NCI-H1436 (cell line): ENCODE measurements at regions not wholly inside any gene's neighbourhood (a gene's known extent, or its start where the extent isn't known, plus 50 kb on each side); places are given as distances from the start of the nearest gene placed in this dataset.
"Not testable (repeated sequence)": the region's sequence is repeated elsewhere in the genome, so short reads cannot be mapped to it uniquely, and the experiment has no call there.

Experiments used
- DNase-seq: peaks from one replicate; lab custom pipeline; 2025; lab: John Stamatoyannopoulos, UW

- no peak for DNase-seq
Observed at GRCh38 chr12:67456431-67456901, 187.3 kb downstream of the CAND1 start.

DNA sequence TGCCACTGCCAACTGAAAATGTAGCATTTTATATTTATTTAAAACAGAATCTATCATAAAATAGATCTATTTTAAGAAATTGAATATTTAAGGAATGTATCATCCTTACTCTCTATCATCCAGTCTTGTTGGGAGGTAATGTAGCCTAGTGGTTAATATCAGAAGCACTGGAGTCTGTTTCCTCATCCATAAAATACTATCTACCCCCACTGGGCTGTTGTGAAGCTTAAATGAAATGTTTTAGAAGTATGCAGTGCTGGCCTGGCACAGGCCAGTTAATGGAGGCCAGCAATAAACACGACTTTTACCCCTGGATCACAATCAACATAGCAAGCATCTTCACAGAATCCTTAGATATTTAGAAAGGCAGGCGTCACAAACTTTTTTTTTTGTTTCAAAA, 188.0 kb downstream of the CAND1 start:
- DNase-seq, result no peak

DNA sequence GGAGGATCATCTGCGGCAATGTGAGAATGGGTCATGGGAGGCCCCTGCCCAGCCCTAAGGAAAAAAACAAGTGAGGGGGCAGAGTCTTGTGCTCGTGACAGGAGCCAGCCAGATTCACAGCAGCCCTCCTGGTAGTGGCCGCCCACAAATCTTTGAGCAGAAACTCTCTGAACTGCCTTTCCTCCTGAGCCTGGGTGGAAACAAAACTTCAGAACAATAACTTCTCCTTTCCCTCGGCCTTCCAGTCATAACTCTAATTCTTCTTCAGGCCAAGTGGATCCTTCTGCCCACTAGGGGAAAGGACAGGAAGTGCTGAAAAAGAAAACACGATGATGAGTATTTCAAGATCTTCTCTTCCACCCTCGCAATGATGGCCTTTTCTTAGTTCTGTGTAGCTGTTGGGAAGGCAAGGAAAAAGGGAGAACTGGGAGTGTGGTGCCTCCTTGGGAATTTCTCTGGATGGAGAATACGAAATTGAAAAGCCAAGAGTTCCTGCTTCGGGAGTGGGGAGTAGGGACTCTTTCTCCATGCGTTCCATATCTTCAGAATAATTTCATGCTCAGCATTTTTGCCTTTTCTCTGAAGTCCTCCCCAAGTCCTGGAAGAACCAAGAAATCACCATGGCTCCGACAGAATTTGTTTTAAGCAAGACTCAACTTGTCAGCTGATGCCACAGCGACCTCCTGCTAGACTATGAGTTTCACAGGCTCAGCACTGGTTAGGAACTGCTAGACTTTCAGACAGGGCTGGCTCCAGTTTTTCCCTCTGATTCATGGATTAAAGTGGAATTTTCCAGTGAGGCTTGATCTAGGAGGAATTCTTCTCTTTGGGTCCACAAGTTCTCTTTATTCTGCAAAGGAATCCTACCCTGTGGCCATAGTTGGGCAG, 188.9 kb downstream of the CAND1 start:
- no peak for DNase-seq

- DNase-seq, result no peak
Observed at GRCh38 chr12:67459173-67459572, 189.4 kb upstream of the DYRK2 start.

- DNase-seq, result no peak
Observed at GRCh38 chr12:67459578-67459977, 189.0 kb upstream of the DYRK2 start.

- DNase-seq, result no peak
Observed at GRCh38 chr12:67460388-67460787, 188.2 kb upstream of the DYRK2 start.

GRCh38 chr12:67468549-67469245, 179.8 kb upstream of the DYRK2 start:
- no peak for DNase-seq

DNA sequence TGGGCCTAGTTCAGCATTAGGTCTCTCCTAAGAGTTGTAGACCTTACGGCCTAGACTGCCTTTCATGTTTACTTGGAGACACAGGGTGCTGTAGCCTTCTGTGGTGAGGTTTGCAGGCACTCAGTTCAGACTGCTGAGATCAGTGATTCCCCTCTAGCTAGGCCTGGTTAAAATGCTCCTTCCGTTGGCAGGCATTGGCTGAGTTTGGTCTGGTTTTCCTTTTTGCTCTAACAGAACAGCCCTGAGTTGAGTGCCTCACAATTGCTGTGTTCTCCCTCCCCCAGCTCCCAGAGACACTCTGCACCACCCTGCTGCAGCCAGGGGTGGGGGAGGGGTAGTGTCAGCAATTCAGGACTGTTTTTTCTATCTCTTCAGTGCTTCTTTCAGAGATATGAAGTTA, 178.9 kb upstream of the DYRK2 start:
- no peak for DNase-seq

DNA sequence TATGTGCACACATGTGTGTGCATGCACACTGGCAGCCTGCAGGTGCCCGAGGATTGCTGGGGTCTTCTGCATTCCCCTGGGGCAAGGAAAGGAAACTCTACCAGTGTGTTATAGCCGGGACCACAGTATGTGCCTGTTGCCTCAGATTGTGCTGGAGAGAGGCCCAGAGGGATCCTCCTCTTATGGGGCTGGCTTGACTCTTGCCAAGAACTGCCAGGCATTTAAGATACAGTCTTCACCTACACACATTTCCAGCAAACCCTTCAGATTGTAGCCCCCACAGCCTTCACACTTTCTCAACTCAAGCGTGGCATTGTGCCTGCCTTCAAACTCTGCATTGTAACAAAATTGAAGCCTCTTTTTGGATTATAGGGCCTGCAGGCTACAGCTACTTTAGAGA, 176.7 kb upstream of the DYRK2 start:
- DNase-seq, result no peak

- no peak for DNase-seq
Observed at GRCh38 chr12:67472539-67472938, 176.0 kb upstream of the DYRK2 start.

DNA sequence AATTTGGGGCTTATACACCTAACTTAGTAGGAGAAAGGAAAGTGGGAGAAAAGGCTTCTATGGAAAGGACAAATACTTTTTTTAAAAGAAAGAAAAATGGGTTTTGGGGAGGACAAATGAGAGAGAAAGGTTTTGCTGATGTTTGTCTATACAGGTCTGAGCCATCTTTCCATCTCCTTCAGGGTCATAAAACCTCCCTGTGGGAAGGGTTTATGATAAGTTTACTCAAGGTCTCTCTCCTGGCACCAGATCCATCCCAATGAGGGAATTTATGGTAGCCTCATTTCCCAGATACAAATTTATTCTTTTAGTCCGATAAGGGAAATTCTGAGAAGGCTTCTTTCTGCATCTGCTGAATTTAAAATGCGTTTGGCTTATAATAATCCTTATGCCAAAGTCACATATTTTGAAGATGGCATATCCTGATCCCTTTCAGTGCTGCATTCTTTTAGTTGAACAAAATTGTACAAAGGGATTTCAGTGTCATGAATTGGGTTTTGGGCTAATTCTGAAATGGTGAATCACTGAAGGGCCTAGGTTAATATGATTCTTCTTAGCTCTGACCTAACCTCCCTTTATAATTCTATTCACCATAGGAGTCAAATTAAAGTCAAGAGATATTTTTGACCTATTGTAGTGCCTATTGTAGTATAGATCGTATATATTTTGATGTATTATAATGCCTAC, 173.5 kb upstream of the DYRK2 start:
- no peak for DNase-seq

GRCh38 chr12:67475725-67476124, 172.8 kb upstream of the DYRK2 start:
- DNase-seq, result no peak

DNA sequence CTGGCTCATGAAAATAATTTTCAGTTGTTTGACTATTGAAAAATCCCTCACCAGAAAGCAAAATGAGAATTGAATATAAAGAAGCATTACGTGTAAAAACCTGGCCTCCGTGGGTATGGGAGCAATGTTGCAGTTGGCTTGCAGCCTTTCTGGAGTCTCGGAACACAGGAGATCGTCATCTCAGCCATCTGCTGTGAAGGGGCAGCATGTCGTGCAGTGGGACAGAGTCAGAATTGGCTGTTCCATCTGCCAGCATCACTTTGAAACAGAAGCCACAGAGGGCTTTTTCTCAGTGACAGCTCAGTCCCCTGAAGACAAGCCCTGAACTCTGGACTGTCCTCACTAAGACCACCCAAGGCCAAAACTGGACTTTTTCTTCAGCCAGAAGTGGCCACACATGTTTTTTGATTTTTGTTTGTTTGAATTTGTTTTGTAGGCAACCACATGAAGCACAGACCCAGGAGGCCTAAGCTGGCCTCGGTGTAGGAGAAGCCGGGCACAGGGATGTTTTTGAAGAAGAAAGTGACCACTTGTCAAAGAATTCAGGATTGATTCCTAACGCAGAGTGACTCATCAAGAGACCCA, 170.8 kb upstream of the DYRK2 start:
- no peak for DNase-seq

DNA sequence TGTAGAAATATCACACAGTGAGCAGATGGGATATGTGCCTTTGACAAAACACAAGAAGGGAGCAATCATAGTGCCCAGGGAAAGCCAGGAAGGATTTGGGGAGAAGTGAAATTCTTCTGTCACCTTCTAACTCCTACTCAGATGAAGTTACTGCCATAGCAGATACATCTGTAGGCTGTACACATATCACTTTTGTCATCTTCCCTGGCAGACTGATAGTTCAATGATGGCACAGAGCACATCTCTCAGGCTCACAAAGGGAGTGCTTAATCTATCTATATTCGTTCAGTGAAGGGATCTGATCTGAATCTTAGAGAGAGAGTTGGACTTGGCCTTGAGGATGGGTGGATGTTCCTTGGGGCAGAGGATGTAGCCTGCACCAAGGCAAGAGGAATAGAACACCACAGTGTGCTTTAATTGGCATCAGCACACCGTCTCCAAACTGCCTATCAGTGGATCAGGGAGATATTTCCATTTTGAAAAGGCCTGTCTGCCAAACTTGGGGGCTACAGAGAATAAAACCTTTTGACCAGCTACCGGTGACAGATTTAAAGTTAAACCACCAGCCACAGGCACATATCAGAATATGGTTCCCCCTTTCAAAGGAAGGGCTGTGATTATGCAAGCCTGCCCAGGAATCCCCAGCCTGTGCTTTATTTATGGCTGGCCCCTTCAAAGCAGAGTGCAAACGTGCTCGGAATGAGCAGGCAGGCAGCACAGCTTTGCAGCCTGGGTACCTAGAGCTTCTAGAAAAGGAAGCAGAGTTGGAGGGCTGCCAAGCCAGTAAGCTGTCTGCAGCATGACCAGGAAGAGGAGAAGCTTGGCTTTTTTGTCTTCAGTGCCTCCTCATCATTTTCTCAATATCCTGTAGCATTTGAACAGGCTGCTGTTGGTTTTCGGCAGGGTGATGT, 165.5 kb upstream of the DYRK2 start:
- DNase-seq, result peak; percentile 13

DNA sequence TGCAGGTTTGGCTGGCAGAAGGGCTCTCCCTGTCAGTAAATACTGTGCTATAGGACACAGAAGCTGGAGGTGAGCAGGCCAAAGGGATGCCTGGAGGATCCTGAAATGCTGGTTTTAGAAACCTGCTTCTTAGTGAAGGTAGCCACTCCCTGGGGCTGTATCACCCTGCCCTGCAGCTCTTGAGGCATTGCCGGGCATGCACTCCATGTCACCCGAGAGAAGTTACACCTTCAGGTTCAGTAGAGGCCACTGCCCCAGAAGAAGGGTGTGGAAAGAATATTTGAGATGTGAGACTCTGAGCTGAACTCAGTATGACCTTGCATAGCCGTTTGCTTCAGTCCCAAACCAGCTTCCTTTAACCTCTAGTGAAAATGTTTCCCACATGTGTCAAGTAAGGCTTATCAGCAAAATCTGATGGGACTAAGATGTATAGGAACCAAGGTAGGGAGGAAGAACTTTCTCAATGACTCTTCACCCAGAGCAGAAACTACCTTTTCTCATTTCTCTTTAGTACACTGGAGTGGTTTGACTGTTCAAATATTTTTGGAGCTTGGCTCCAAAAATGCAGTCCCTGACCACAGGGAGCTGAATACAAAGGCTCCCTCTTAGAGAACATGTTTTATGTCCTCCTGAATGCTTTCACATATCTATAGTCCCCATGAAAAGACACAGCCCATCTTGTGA, 164.5 kb upstream of the DYRK2 start:
- DNase-seq, result no peak

GRCh38 chr12:67484791-67485480, 163.6 kb upstream of the DYRK2 start:
- DNase-seq, result no peak

DNA sequence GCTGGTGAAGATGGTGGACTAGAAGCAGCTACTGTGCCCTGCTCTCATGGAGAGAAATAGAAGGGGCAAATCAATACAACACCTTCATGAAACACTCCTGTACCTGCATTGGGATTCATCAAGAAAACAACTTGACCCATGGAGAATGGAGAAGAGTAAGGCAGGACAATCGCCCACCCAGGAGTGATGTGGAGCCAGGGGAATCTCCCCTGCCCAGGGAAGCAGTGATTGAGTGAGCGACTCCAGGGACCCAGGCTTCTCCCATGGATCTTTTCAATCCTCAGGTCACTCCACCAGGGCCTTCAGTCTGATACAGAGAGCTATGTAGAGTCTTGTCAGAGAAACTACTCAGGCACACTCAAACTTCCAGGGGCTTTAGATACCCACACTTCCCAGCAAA, 161.9 kb upstream of the DYRK2 start:
- no peak for DNase-seq

- DNase-seq, result not testable (repeated sequence)
Observed at GRCh38 chr12:67488349-67488748, 160.2 kb upstream of the DYRK2 start.

DNA sequence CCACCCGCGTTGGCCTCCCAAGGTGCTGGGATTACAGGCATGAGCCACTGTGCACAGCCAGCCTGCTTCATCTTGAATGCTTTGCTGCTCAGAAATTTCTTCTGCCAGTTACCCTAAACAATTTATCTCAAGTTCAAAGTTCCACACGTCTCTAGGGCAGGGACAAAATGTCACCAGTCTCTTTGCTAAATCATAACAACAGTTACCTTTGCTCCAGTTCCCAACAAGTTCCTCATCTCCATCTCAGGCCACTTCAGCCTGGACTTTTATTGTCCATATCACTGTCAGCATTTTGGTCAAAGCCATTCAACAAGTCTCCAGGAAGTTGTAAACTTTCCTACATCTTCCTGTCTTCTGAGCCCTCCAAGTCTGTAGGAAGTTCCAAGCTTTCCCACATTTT, 159.5 kb upstream of the DYRK2 start:
- no peak for DNase-seq

DNA sequence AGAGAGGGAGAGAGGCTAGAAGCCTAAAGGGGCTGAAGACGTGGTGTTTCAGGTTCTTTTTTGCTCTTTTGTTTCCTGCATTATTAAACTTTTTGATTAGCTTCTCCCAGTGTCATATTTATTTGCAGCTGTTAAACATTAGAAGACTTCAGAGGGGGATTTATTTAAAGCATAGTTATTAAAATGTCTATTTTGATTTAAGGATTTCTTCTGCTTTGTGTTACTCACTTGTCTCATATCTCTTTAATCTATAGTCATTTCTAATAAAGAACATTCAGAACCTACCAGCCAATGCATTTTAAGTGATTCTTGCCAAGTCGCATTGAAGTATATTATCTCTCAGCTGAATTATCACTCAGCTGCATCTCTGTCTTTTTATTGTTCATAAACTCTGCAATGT, 152.0 kb upstream of the DYRK2 start:
- DNase-seq, result no peak
